LNCaP clone FGC (cell line): ENCODE measurements at regions not wholly inside any gene's neighbourhood (a gene's known extent, or its start where the extent isn't known, plus 50 kb on each side); places are given as distances from the start of the nearest gene placed in this dataset.

Source experiments
- DNase-seq: peaks from one replicate; pipeline ENCODE4 v3.0.0-alpha.2; 2011; ENCODE audit warnings: low read depth
- H3K4me3 ChIP-seq: 2 replicates; pipeline ENCODE4 v1.5.1; 2011; ENCODE audit warnings: mild to moderate bottlenecking, low read depth, low read length, control low read depth
- CTCF ChIP-seq: IDR thresholded peaks from 2 replicates; pipeline ENCODE4 v1.5.1; 2012; ENCODE audit warnings: mild to moderate bottlenecking; ENCODE audit not compliant: control insufficient read depth, insufficient read depth; ENCODE audit errors: extremely low read depth

DNA sequence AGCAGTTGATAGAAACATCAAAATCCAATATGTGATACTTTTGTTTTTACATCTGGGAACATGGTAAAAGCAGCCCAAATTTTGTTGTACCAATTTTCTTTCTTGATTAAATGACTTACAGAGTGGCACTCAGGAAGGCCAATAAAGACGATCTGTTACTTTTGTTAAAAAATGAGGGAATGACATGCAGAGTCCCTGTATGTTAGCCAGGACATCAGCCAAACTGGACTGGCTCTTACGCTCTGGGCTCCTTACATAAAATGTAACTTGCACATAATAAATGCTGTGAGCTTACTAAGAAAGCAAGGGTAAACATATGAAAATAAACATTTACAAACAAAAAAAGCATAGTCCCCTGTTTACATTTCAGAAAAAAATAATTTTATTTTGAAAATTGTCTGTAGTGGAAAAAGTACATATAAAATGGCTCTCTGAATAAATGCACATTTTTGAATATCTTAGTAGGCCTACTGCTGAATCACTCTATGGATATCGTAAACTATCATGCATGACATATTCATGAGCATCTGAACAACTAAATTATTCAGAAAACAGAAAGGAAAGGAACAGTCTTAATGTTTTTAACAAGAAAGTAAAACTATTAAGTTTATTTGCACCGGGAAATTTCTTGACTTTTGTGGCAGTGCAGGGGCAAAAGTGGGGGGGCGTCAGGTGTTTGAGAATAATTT is 534.5 kb downstream of the KCTD12 start:
- TF ChIP-seq CTCF = no peak
- no peak for DNase-seq
- no peak overlapping the region for H3K4me3 ChIP-seq

DNA sequence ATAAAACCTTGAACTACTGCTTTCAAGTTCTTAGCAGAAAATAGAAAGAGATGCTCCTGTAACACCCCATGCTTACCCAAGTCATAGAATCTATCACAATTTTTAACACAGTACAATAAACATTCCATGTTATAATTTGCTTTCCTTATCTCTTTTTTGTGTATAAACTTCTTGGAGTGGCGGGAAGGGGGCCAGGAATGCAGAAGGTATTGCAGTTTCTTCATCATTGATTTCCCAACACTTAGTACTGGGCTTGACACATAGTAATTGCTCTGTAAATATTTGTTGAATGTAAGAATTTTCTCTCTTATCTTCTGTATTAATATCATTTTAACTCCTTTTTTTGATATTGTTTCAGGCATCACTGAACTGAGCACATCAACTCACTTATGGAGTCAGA is 535.8 kb downstream of the KCTD12 start:
- DNase-seq = no peak
- H3K4me3 ChIP-seq = no peak overlapping the region
- no peak for TF ChIP-seq CTCF

GRCh38 chr13:76349700-76350099 is 536.5 kb downstream of the KCTD12 start:
- TF ChIP-seq CTCF = no peak
- no peak overlapping the region for H3K4me3 ChIP-seq
- no peak for DNase-seq

GRCh38 chr13:76339649-76340048 is 546.6 kb downstream of the KCTD12 start:
- DNase-seq = no peak
- no peak overlapping the region for H3K4me3 ChIP-seq
- no peak for TF ChIP-seq CTCF

DNA sequence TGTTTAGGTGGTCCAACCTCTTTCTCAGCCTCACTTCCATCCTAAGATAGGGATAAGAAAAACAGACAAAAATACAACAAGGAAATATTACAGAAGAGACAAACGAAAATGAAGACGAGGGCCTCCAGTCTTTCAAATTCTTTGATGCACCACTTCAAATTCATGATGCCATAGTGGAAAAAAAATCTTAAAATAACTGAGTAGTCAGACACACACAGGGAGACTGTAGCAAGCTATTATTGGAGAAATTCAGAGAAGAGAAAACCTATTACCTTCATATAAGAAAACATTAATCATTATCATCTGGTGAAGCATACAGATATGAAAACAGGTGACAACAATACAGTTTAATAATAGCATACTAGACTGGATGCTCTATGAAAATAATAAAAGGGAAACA is 548.2 kb downstream of the KCTD12 start:
- no peak for TF ChIP-seq CTCF
- no peak overlapping the region for H3K4me3 ChIP-seq
- no peak for DNase-seq

DNA sequence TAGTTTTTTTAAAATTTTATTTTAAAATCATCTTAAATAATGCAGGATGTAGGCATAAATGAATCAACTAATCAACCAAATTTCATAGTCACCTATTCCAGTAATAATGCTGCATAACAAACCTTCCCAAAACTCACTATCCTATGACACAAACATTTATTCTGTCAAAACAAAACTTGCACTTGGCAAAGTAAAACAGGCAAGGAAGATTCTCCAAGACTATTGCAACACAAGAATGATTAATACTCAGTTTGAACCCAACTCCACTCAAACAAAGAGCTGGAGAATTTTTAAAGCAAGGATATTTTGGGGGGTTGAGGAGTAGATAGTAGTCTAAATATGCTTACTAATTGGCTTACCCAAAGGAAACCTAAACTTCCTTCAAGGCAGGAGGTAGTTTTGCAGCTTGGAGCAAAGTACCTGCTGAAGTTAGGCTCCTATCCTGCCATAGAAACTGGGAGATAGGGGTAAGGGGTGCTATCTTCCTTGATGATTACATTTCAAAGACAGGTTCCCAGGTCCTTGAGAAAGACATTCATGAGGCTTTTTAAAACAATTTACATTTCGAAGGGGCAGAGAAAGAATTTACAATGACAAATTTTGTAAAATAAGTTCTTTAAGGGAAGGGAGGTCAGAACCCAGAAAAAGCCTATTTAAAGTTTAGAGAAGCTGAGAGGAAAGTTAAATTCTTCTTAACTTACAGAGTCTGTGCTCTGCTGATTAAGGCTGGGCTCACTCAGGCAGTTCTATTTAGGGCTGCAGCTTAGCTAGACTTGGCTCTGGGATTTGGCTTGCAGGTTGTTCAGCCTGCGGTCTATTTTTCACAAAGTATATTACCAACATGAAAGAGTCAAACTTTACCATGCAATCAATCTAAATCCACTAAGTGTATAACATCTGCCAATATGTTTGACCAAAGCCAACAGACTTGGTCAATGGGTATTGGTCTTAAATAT is 549.0 kb downstream of the KCTD12 start:
- DNase-seq = no peak
- H3K4me3 ChIP-seq = no peak overlapping the region
- no peak for TF ChIP-seq CTCF
